H9 (cell line): ENCODE measurements at regions not wholly inside any gene's neighbourhood (a gene's known extent, or its start where the extent isn't known, plus 50 kb on each side); places are given as distances from the start of the nearest gene placed in this dataset.

Source experiments
- DNase-seq: peaks from one replicate; pipeline ENCODE4 v3.0.0-alpha.2; 2017
- H2AFZ ChIP-seq: one replicate; pipeline ENCODE4 v1.6.1; 2013; ENCODE audit warnings: mild to moderate bottlenecking, low read length, control low read depth, moderate library complexity
- H2AK5ac ChIP-seq: 2 replicates; pipeline ENCODE4 v1.6.1; 2013; ENCODE audit warnings: low read length, control low read depth, mixed read lengths; ENCODE audit not compliant: insufficient read length
- H2BK120ac ChIP-seq: one replicate; pipeline ENCODE4 v1.6.1; 2013; ENCODE audit warnings: low read depth, mild to moderate bottlenecking, low read length, control low read depth, inconsistent platforms; ENCODE audit not compliant: poor library complexity, severe bottlenecking
- H2BK12ac ChIP-seq: 2 replicates; pipeline ENCODE4 v1.6.1; 2013; ENCODE audit warnings: low read length, control low read depth, mixed read lengths, low read depth; ENCODE audit not compliant: insufficient read length
- H2BK15ac ChIP-seq: 2 replicates; pipeline ENCODE4 v1.6.1; 2013; ENCODE audit warnings: low read depth, low read length, control low read depth
- H2BK20ac ChIP-seq: one replicate; pipeline ENCODE4 v1.6.1; 2013; ENCODE audit warnings: low read depth, mild to moderate bottlenecking, low read length, control low read depth, inconsistent platforms; ENCODE audit not compliant: poor library complexity, severe bottlenecking
- H2BK5ac ChIP-seq: 2 replicates; pipeline ENCODE4 v1.6.1; 2013; ENCODE audit warnings: low read length, control low read depth, mixed read lengths; ENCODE audit not compliant: insufficient read length
- H3K14ac ChIP-seq: 2 replicates; pipeline ENCODE4 v1.6.1; 2013; ENCODE audit warnings: low read length, control low read depth; ENCODE audit not compliant: insufficient read depth
- H3K18ac ChIP-seq: 2 replicates; pipeline ENCODE4 v1.6.1; 2013; ENCODE audit warnings: low read depth, mild to moderate bottlenecking, mixed read lengths, low read length, control low read depth; ENCODE audit not compliant: insufficient read length
- H3K23ac ChIP-seq: 2 replicates; pipeline ENCODE4 v1.6.1; 2013; ENCODE audit warnings: low read length, control low read depth, mixed read lengths, low read depth; ENCODE audit not compliant: insufficient read length
- H3K23me2 ChIP-seq: 2 replicates; pipeline ENCODE4 v1.6.1; 2013; ENCODE audit warnings: low read depth, mild to moderate bottlenecking, mixed read lengths, low read length, control low read depth; ENCODE audit not compliant: insufficient read length, poor library complexity, severe bottlenecking
- H3K27ac ChIP-seq: 2 replicates; pipeline ENCODE4 v1.5.1; 2013; ENCODE audit warnings: low read length, control low read depth, mixed read lengths, low read depth; ENCODE audit not compliant: insufficient read length
- H3K27me3 ChIP-seq: 2 replicates; pipeline ENCODE4 v1.6.1; 2013; ENCODE audit warnings: low read length, control low read depth, inconsistent platforms; ENCODE audit not compliant: insufficient read depth
- H3K4ac ChIP-seq: 2 replicates; pipeline ENCODE4 v1.6.1; 2013; ENCODE audit warnings: low read depth, mild to moderate bottlenecking, control low read depth, inconsistent platforms, low read length, moderate library complexity
- H3K4me1 ChIP-seq: 2 replicates; pipeline ENCODE4 v1.6.1; 2013; ENCODE audit warnings: low read length, control low read depth, inconsistent platforms; ENCODE audit not compliant: insufficient read depth
- H3K4me2 ChIP-seq: 2 replicates; pipeline ENCODE4 v1.6.1; 2013; ENCODE audit warnings: low read length, control low read depth, mixed read lengths; ENCODE audit not compliant: insufficient read length, insufficient read depth
- H3K56ac ChIP-seq: 2 replicates; pipeline ENCODE4 v1.6.1; 2013; ENCODE audit warnings: low read depth, mild to moderate bottlenecking, mixed read lengths, low read length, control low read depth; ENCODE audit not compliant: insufficient read length
- H3K79me1 ChIP-seq: 2 replicates; pipeline ENCODE4 v1.6.1; 2013; ENCODE audit warnings: low read depth, mild to moderate bottlenecking, moderate library complexity, low read length, control low read depth, inconsistent platforms; ENCODE audit not compliant: insufficient read depth, poor library complexity, severe bottlenecking
- H3K79me2 ChIP-seq: 2 replicates; pipeline ENCODE4 v1.6.1; 2013; ENCODE audit warnings: low read length, control low read depth, inconsistent platforms; ENCODE audit not compliant: insufficient read depth
- H3K9ac ChIP-seq: 2 replicates; pipeline ENCODE4 v1.6.1; 2013; ENCODE audit warnings: low read length, control low read depth, mixed read lengths; ENCODE audit not compliant: insufficient read length; ENCODE audit errors: extremely low read depth
- H3K9me3 ChIP-seq: one replicate; pipeline ENCODE4 v1.6.1; 2013; ENCODE audit warnings: low read depth, low read length, inconsistent platforms; ENCODE audit not compliant: control insufficient read depth
- H3T11ph ChIP-seq: one replicate; pipeline ENCODE4 v1.6.1; 2013; ENCODE audit warnings: mild to moderate bottlenecking, low read length, control low read depth, inconsistent platforms
- H4K20me1 ChIP-seq: one replicate; pipeline ENCODE4 v1.6.1; 2013; ENCODE audit not compliant: control insufficient read depth, insufficient read length, insufficient read depth
- H4K5ac ChIP-seq: 2 replicates; pipeline ENCODE4 v1.6.1; 2013; ENCODE audit warnings: low read depth, mild to moderate bottlenecking, mixed read lengths, low read length, control low read depth; ENCODE audit not compliant: insufficient read length
- H4K8ac ChIP-seq: replicated peaks from 2 replicates; pipeline ENCODE4 v1.6.1; 2013; ENCODE audit warnings: low read length, control low read depth, mixed read lengths, low read depth; ENCODE audit not compliant: insufficient read length
- H4K91ac ChIP-seq: 2 replicates; pipeline ENCODE4 v1.6.1; 2013; ENCODE audit warnings: low read depth, mild to moderate bottlenecking, moderate library complexity, mixed read lengths, low read length, control low read depth; ENCODE audit not compliant: insufficient read length
- H3K27ac Mint-ChIP-seq, 3 experiments: 2 replicates in 2 of 3; 3 replicates in 1 of 3; pipeline ENCODE4 v1.8.0; 2020 to 2021; ENCODE audit warnings: mixed read lengths in 3 of 3, mild to moderate bottlenecking in 1 of 3, moderate library complexity in 1 of 3
- H3K27me3 Mint-ChIP-seq: 2 replicates; pipeline ENCODE4 v1.8.0; 2021; ENCODE audit warnings: low read depth, mild to moderate bottlenecking, moderate library complexity, mixed read lengths
- H3K36me3 Mint-ChIP-seq, 3 experiments: 2 replicates in 2 of 3; 3 replicates in 1 of 3; pipeline ENCODE4 v1.8.0; 2020 to 2021; ENCODE audit warnings: low read depth in 3 of 3, mixed read lengths in 3 of 3; ENCODE audit not compliant: insufficient read depth in 1 of 3
- H3K4me1 Mint-ChIP-seq, 2 experiments: 2 replicates each; pipeline ENCODE4 v1.8.0; 2020; ENCODE audit warnings: mixed read lengths in 2 of 2
- H3K4me3 Mint-ChIP-seq, 2 experiments: 2 replicates in 1 of 2; 3 replicates in 1 of 2; pipeline ENCODE4 v1.8.0; 2020 to 2021; ENCODE audit warnings: mild to moderate bottlenecking in 2 of 2, mixed read lengths in 2 of 2, moderate library complexity in 1 of 2
- H3K9me3 Mint-ChIP-seq, 2 experiments: 2 replicates in 1 of 2; 3 replicates in 1 of 2; pipeline ENCODE4 v1.8.0; 2020; ENCODE audit warnings: mild to moderate bottlenecking in 2 of 2, mixed read lengths in 2 of 2, moderate library complexity in 1 of 2
- WGBS: extraction: QIAGEN DNeasy Blood & Tissue Kit; methylation state at CpG from one replicate; pipeline ENCODE4 v1.1.7; 2013; ENCODE audit warnings: missing lambda C conversion rate, low lambda C conversion rate, mixed read lengths; ENCODE audit not compliant: insufficient read length; ENCODE audit errors: extremely low coverage; 5-methylcytosine and 5-hydroxymethylcytosine counted together
- TF ChIP-seq, protein P1 (sequence below): fragments of 200-600 bp; sonication (generic); conservative IDR thresholded peaks from 3 replicates; pipeline ENCODE4 v1.8.0; 2021; ENCODE audit warnings: antibody characterized with exemption, mild to moderate bottlenecking

DNA sequence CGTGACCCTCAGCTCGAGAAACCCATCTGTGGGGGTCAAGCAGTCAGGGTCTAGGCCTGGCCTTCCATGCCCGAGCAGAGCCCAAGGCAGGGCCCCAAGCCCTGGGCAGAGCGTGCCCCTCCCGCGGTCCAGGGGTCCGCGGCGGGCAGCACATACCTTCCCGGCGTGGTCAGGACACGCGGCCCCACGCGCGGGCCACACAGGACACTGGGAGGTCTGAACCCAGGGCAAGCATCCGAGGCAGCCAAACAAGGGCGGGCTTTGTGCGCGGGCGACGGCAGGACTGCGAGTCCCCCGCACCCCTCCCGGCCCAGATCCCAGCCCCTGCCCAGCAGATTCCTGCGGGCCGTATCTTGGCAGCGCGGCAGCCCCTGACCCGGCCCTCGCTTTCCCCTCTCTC, 61.6 kb upstream of the ACAN start:
- peaks cover 10% of the 10 kb centered on the region for H3K27me3 Mint-ChIP-seq
- H3K36me3 Mint-ChIP-seq: no peaks in the 10 kb centered on the region
- WGBS: no CpG with 5 or more reads among the region's 31 CpGs

More for the DNA sequence above, 61.6 kb upstream of the ACAN start:
- no peak overlapping the region for H3K18ac ChIP-seq
- TF ChIP-seq, protein P1, sequence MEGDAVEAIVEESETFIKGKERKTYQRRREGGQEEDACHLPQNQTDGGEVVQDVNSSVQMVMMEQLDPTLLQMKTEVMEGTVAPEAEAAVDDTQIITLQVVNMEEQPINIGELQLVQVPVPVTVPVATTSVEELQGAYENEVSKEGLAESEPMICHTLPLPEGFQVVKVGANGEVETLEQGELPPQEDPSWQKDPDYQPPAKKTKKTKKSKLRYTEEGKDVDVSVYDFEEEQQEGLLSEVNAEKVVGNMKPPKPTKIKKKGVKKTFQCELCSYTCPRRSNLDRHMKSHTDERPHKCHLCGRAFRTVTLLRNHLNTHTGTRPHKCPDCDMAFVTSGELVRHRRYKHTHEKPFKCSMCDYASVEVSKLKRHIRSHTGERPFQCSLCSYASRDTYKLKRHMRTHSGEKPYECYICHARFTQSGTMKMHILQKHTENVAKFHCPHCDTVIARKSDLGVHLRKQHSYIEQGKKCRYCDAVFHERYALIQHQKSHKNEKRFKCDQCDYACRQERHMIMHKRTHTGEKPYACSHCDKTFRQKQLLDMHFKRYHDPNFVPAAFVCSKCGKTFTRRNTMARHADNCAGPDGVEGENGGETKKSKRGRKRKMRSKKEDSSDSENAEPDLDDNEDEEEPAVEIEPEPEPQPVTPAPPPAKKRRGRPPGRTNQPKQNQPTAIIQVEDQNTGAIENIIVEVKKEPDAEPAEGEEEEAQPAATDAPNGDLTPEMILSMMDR: no peak
- no peak overlapping the region for H2BK120ac ChIP-seq
- no peak overlapping the region for H4K8ac ChIP-seq
- H3K79me2 ChIP-seq: no peaks in the 10 kb centered on the region
- no peak overlapping the region; the same call in 1 of the 2 replicates for H3K14ac ChIP-seq
- H3K79me1 ChIP-seq: no peaks in the 10 kb centered on the region
- H2BK5ac ChIP-seq: no peak overlapping the region
- H2BK12ac ChIP-seq: no peak overlapping the region
- no peak overlapping the region for H4K91ac ChIP-seq
- no peaks in the 10 kb centered on the region for H4K20me1 ChIP-seq
- H2BK20ac ChIP-seq: no peak overlapping the region
- no peak overlapping the region for H2AK5ac ChIP-seq
- no peak overlapping the region for H3K4ac ChIP-seq
- no peaks in the 10 kb centered on the region for H3K9me3 ChIP-seq
- H3K4me1 ChIP-seq: peaks cover 4% of the 10 kb centered on the region; the same call in 1 of the 2 replicates
- H3K27ac Mint-ChIP-seq: no peak overlapping the region
- H2AFZ ChIP-seq: no peak overlapping the region
- H3T11ph ChIP-seq: no peak overlapping the region
- H3K9ac ChIP-seq: no peak overlapping the region
- peaks cover 7 to 9% of the 10 kb centered on the region in 2 experiments for H3K4me1 Mint-ChIP-seq
- no peak for DNase-seq
- H3K27me3 ChIP-seq: no peaks in the 10 kb centered on the region
- H3K4me2 ChIP-seq: no peak overlapping the region
- H3K23ac ChIP-seq: no peak overlapping the region
- H3K56ac ChIP-seq: no peak overlapping the region
- no peaks in the 10 kb centered on the region for H3K23me2 ChIP-seq
- H3K27ac ChIP-seq: no peak overlapping the region
- no peak overlapping the region for H2BK15ac ChIP-seq
- no peak overlapping the region for H3K4me3 Mint-ChIP-seq
- H3K9me3 Mint-ChIP-seq: no peaks in the 10 kb centered on the region
- H4K5ac ChIP-seq: no peak overlapping the region
